ENCODE measurements at regions not wholly inside any gene's neighbourhood (a gene's known extent, or its start where the extent isn't known, plus 50 kb on each side); places are given as distances from the start of the nearest gene placed in this dataset.

GRCh38 chr2:221268631-221269030, 303.5 kb downstream of the EPHA4 start:
- ChIA-PET CTCF (no interaction called here), POLR2A (ENCODE audit: unreplicated experiment) (no interaction called here)
- H3K4me3 ChIP-seq (ENCODE audit: low read length): no peak overlapping the region
- H3K9me3 ChIP-seq (ENCODE audit: low read length): no peaks in the 10 kb centered on the region
- no peak overlapping the region for H2AFZ ChIP-seq (ENCODE audit: low read length)
- TF ChIP-seq EZH2 (IDR thresholded peaks at IDR 0.05; ENCODE audit: low read length, unreplicated experiment) (no peak), CTCF (conservative IDR thresholded peaks at IDR 0.05; ENCODE audit: low read depth, low read length) (no peak), EZH2phosphoT487 (IDR thresholded peaks at IDR 0.05; ENCODE audit: borderline replicate concordance, low read length) (no peak)
- BruUV-seq (replicated peaks): no TSS peak
- H4K20me1 ChIP-seq (ENCODE audit: low read length): no peaks in the 10 kb centered on the region
- no peak overlapping the region for H3K4me2 ChIP-seq (ENCODE audit: low read length)
- no peaks in the 10 kb centered on the region for H3K79me2 ChIP-seq (ENCODE audit: low read length)
- DNase-seq (no peak), ATAC-seq (no peak)
- H3K36me3 ChIP-seq (ENCODE audit: low read depth, low read length): no peaks in the 10 kb centered on the region
- no peaks in the 10 kb centered on the region for H3K9me2 ChIP-seq (replicated peaks; ENCODE audit: low read length)
- H3F3A ChIP-seq (ENCODE audit: low read length, unreplicated experiment): no peaks in the 10 kb centered on the region
- H3K27ac ChIP-seq (ENCODE audit: low read length): no peak overlapping the region
- H3K9ac ChIP-seq (ENCODE audit: low read length): no peak overlapping the region
- intact Hi-C loops (cut with micrococcal nuclease): no loop called here
- H3K27me3 ChIP-seq (ENCODE audit: low read length): peaks cover 18% of the 10 kb centered on the region; the same call in 1 of the 2 replicates
- H3K4me1 ChIP-seq (ENCODE audit: insufficient read depth, low read length): no peaks in the 10 kb centered on the region

GRCh38 chr2:221270806-221271205, 301.3 kb downstream of the EPHA4 start:
- no peaks in the 10 kb centered on the region for H3K9me3 ChIP-seq (ENCODE audit: low read length)
- no peak overlapping the region for H2AFZ ChIP-seq (ENCODE audit: low read length)
- no peak overlapping the region for H3K4me3 ChIP-seq (ENCODE audit: low read length)
- ChIA-PET POLR2A (ENCODE audit: unreplicated experiment) (no interaction called here), CTCF (no interaction called here)
- ATAC-seq: no peak
- H3K27me3 ChIP-seq (ENCODE audit: low read length): peaks cover 18% of the 10 kb centered on the region; the same call in 1 of the 2 replicates
- H3K4me2 ChIP-seq (ENCODE audit: low read length): no peak overlapping the region
- intact Hi-C loops (cut with micrococcal nuclease): no loop called here
- DNase-seq: no peak
- no peaks in the 10 kb centered on the region for H3K79me2 ChIP-seq (ENCODE audit: low read length)
- no peaks in the 10 kb centered on the region for H3F3A ChIP-seq (ENCODE audit: low read length, unreplicated experiment)
- H3K4me1 ChIP-seq (ENCODE audit: insufficient read depth, low read length): no peaks in the 10 kb centered on the region
- no peak overlapping the region for H3K9ac ChIP-seq (ENCODE audit: low read length)
- BruUV-seq (replicated peaks): no TSS peak
- H3K27ac ChIP-seq (ENCODE audit: low read length): no peak overlapping the region
- no peaks in the 10 kb centered on the region for H4K20me1 ChIP-seq (ENCODE audit: low read length)
- H3K36me3 ChIP-seq (ENCODE audit: low read depth, low read length): no peaks in the 10 kb centered on the region
- H3K9me2 ChIP-seq (replicated peaks; ENCODE audit: low read length): no peaks in the 10 kb centered on the region
- TF ChIP-seq EZH2 (IDR thresholded peaks at IDR 0.05; ENCODE audit: low read length, unreplicated experiment): no peak
- TF ChIP-seq EZH2phosphoT487 (IDR thresholded peaks at IDR 0.05; ENCODE audit: borderline replicate concordance, low read length): no peak
- TF ChIP-seq CTCF (conservative IDR thresholded peaks at IDR 0.05; ENCODE audit: low read depth, low read length): no peak

- Histone ChIP-seq H4K20me1 (ENCODE audit: low read length) (no peaks in the 10 kb centered on the region), H3K27ac (ENCODE audit: low read length) (no peak overlapping the region), H3K36me3 (ENCODE audit: low read depth, low read length) (no peaks in the 10 kb centered on the region), H3K4me3 (ENCODE audit: low read length) (no peak overlapping the region), H3K4me2 (ENCODE audit: low read length) (no peak overlapping the region), H3K9me3 (ENCODE audit: low read length) (no peaks in the 10 kb centered on the region), H3K4me1 (ENCODE audit: insufficient read depth, low read length) (no peaks in the 10 kb centered on the region), H3K79me2 (ENCODE audit: low read length) (no peaks in the 10 kb centered on the region), H2AFZ (ENCODE audit: low read length) (no peak overlapping the region), H3K9ac (ENCODE audit: low read length) (no peak overlapping the region), H3F3A (ENCODE audit: low read length, unreplicated experiment) (no peaks in the 10 kb centered on the region), H3K27me3 (ENCODE audit: low read length) (peaks cover 6% of the 10 kb centered on the region; the same call in 1 of the 2 replicates), H3K9me2 (replicated peaks; ENCODE audit: low read length) (no peaks in the 10 kb centered on the region)
- ATAC-seq (no peak), DNase-seq (no peak)
- TF ChIP-seq EZH2 (IDR thresholded peaks at IDR 0.05; ENCODE audit: low read length, unreplicated experiment) (no peak), CTCF (conservative IDR thresholded peaks at IDR 0.05; ENCODE audit: low read depth, low read length) (no peak), EZH2phosphoT487 (IDR thresholded peaks at IDR 0.05; ENCODE audit: borderline replicate concordance, low read length) (no peak)
- BruUV-seq (replicated peaks): no TSS peak
- intact Hi-C loops (cut with micrococcal nuclease): no loop called here
- ChIA-PET POLR2A (ENCODE audit: unreplicated experiment) (no interaction called here), CTCF (no interaction called here)
These were observed 299.4 kb downstream of the EPHA4 start for GRCh38 chr2:221272729-221273128.
